HL-60 (cell line): ENCODE measurements at regions not wholly inside any gene's neighbourhood (a gene's known extent, or its start where the extent isn't known, plus 50 kb on each side); places are given as distances from the start of the nearest gene placed in this dataset.

Experiments
- DNase-seq, 2 experiments: peaks; one replicate each; pipeline ENCODE4 v3.0.0-alpha.2; 2010 to 2020; ENCODE audit warnings: low read depth in 1 of 2, low spot score in 1 of 2
- H3K27ac ChIP-seq: fragments of 250-450 bp; sonication (Bioruptor Pico); replicated peaks from 2 replicates; pipeline ENCODE4 v1.5.1; 2020; ENCODE audit warnings: mild to moderate bottlenecking, moderate library complexity
- H3K27me3 ChIP-seq: fragments of 250-450 bp; sonication (Bioruptor Pico); 2 replicates; pipeline ENCODE4 v1.5.1; 2021; ENCODE audit warnings: mild to moderate bottlenecking, moderate library complexity; ENCODE audit not compliant: insufficient read depth, poor library complexity, severe bottlenecking
- H3K4me3 ChIP-seq: replicated peaks from 2 replicates; pipeline ENCODE4 v1.5.1; 2011; ENCODE audit warnings: mild to moderate bottlenecking, control low read depth, low read length; ENCODE audit not compliant: insufficient read depth
- GABPA ChIP-seq: IDR thresholded peaks from 2 replicates; pipeline ENCODE4 v1.6.1; 2012; ENCODE audit warnings: low read depth
- POLR2AphosphoS5 ChIP-seq: IDR thresholded peaks from 2 replicates; pipeline ENCODE4 v1.6.1; 2012; ENCODE audit warnings: low read depth
- REST ChIP-seq: IDR thresholded peaks from 2 replicates; pipeline ENCODE4 v1.6.1; 2012; ENCODE audit warnings: low read depth; ENCODE audit not compliant: insufficient replicate concordance
- SPI1 ChIP-seq: IDR thresholded peaks from 2 replicates; pipeline ENCODE4 v1.6.1; 2012; ENCODE audit warnings: low read depth, mild to moderate bottlenecking, borderline replicate concordance
- TF ChIP-seq, protein P1 (sequence below): IDR thresholded peaks from one replicate; pipeline ENCODE4 v1.5.1; 2011; ENCODE audit warnings: low read length, control low read depth, inconsistent platforms; ENCODE audit not compliant: insufficient read depth

- no peak overlapping the region for H3K4me3 ChIP-seq
- H3K27ac ChIP-seq = no peak overlapping the region
- H3K27me3 ChIP-seq = no peaks in the 10 kb centered on the region
- TF ChIP-seq SPI1 = no peak
- TF ChIP-seq REST = no peak
- TF ChIP-seq, protein P1, sequence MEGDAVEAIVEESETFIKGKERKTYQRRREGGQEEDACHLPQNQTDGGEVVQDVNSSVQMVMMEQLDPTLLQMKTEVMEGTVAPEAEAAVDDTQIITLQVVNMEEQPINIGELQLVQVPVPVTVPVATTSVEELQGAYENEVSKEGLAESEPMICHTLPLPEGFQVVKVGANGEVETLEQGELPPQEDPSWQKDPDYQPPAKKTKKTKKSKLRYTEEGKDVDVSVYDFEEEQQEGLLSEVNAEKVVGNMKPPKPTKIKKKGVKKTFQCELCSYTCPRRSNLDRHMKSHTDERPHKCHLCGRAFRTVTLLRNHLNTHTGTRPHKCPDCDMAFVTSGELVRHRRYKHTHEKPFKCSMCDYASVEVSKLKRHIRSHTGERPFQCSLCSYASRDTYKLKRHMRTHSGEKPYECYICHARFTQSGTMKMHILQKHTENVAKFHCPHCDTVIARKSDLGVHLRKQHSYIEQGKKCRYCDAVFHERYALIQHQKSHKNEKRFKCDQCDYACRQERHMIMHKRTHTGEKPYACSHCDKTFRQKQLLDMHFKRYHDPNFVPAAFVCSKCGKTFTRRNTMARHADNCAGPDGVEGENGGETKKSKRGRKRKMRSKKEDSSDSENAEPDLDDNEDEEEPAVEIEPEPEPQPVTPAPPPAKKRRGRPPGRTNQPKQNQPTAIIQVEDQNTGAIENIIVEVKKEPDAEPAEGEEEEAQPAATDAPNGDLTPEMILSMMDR = no peak
- no peak for TF ChIP-seq POLR2AphosphoS5
- no peak for TF ChIP-seq GABPA
- no peak for DNase-seq
Observed at GRCh38 chr9:120264528-120264927, 315.4 kb downstream of the CDK5RAP2 start.

GRCh38 chr9:120263836-120264235 is 316.1 kb downstream of the CDK5RAP2 start:
- TF ChIP-seq SPI1 = no peak
- TF ChIP-seq, protein P1 = no peak
- TF ChIP-seq GABPA = no peak
- no peak for TF ChIP-seq POLR2AphosphoS5
- TF ChIP-seq REST = no peak
- DNase-seq = no peak
- Histone ChIP-seq H3K27ac (no peak overlapping the region), H3K27me3 (no peaks in the 10 kb centered on the region), H3K4me3 (no peak overlapping the region)

DNA sequence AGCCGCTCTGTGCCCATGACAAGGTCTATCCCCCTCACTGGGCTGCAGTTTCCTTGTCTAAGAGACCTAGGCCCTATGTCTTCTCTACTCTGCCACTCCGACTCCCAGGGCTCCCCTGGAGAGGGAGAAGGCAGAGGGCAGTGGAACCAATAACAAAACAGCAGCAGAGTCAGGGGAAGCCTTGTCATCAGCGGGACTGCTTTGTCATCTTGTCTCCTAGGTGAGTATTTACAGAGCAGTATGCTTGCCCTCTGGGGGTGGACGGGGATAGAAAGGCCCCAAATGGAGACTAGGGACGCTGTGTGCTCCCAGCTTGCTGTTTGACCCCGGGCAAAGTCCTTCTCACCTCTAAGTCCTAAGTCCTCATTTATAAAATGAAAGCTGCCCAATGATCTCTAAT is 318.5 kb downstream of the CDK5RAP2 start:
- DNase-seq = no peak
- H3K27me3 ChIP-seq = no peaks in the 10 kb centered on the region
- no peak overlapping the region for H3K27ac ChIP-seq
- no peak overlapping the region for H3K4me3 ChIP-seq
- TF ChIP-seq REST (no peak), SPI1 (no peak), GABPA (no peak), POLR2AphosphoS5 (no peak)
- TF ChIP-seq, protein P1 = no peak
